Muscle of leg (tissue), 3 donors: ENCODE measurements at regions not wholly inside any gene's neighbourhood (a gene's known extent, or its start where the extent isn't known, plus 50 kb on each side); places are given as distances from the start of the nearest gene placed in this dataset.

ENCODE experiments used
- DNase-seq: peaks from one replicate; pipeline ENCODE4 v3.0.0; 2013
- H3K27ac ChIP-seq: one replicate; pipeline ENCODE4 v1.5.1; 2013; ENCODE audit warnings: mild to moderate bottlenecking, low read length, control low read depth
- H3K27me3 ChIP-seq: one replicate; pipeline ENCODE4 v1.6.1; 2013; ENCODE audit warnings: low read length; ENCODE audit not compliant: control insufficient read depth, insufficient read depth
- H3K36me3 ChIP-seq: one replicate; pipeline ENCODE4 v1.6.1; 2013; ENCODE audit warnings: low read length; ENCODE audit not compliant: control insufficient read depth, insufficient read depth
- H3K4me1 ChIP-seq: one replicate; pipeline ENCODE4 v1.6.1; 2013; ENCODE audit warnings: low read length; ENCODE audit not compliant: control insufficient read depth, insufficient read depth
- H3K4me3 ChIP-seq: one replicate; pipeline ENCODE4 v1.5.1; 2013; ENCODE audit warnings: low read length, control low read depth
- H3K9me3 ChIP-seq: replicated peaks from 2 replicates; pipeline ENCODE4 v1.6.1; 2013; ENCODE audit warnings: low read depth, low read length; ENCODE audit not compliant: control insufficient read depth
- WGBS: methylation state at CpG from one replicate; pipeline ENCODE4 v1.1.5; 2013; ENCODE audit warnings: missing lambda C conversion rate; ENCODE audit not compliant: insufficient coverage; 5-methylcytosine and 5-hydroxymethylcytosine counted together

DNA sequence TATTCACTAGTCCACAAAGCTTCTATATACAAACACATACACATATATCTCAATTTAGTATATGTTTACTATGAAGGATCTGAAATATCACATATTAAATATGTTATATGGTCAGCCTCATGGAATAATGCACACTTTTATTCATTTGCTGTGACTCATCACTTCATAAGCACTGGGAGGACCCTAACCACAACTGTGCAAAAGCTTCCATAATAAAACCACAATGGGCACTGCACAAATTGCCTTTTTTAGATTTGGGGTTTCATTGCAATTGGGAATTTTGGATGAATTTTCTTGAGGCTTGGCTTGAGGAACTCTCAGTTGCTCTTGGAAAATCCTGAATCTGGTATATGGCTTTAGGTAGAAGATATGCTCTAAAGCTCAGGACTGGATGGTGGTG lies 399.4 kb downstream of the C12orf75 start:
- no peak overlapping the region for H3K4me3 ChIP-seq
- no peak overlapping the region for H3K27ac ChIP-seq
- H3K36me3 ChIP-seq: no peaks in the 10 kb centered on the region
- H3K4me1 ChIP-seq: no peaks in the 10 kb centered on the region
- no peak for DNase-seq
- no peaks in the 10 kb centered on the region for H3K9me3 ChIP-seq
- H3K27me3 ChIP-seq: no peaks in the 10 kb centered on the region

GRCh38 chr12:105733579-105733978 lies 403.1 kb downstream of the C12orf75 start:
- no peak for DNase-seq
- Histone ChIP-seq H3K4me3 (no peak overlapping the region), H3K4me1 (no peaks in the 10 kb centered on the region), H3K27me3 (no peaks in the 10 kb centered on the region), H3K36me3 (no peaks in the 10 kb centered on the region), H3K27ac (no peak overlapping the region), H3K9me3 (no peaks in the 10 kb centered on the region)
- no CpG with 5 or more reads among the region's 1 CpG for WGBS

GRCh38 chr12:105736498-105736897 lies 402.3 kb downstream of the NUAK1 start:
- Histone ChIP-seq H3K9me3 (no peaks in the 10 kb centered on the region), H3K4me1 (peaks cover 18% of the 10 kb centered on the region), H3K27me3 (no peaks in the 10 kb centered on the region), H3K27ac (no peak overlapping the region), H3K36me3 (no peaks in the 10 kb centered on the region), H3K4me3 (no peak overlapping the region)
- no peak for DNase-seq
- 74% methylated on average over 3 of the region's 5 CpGs for WGBS

DNA sequence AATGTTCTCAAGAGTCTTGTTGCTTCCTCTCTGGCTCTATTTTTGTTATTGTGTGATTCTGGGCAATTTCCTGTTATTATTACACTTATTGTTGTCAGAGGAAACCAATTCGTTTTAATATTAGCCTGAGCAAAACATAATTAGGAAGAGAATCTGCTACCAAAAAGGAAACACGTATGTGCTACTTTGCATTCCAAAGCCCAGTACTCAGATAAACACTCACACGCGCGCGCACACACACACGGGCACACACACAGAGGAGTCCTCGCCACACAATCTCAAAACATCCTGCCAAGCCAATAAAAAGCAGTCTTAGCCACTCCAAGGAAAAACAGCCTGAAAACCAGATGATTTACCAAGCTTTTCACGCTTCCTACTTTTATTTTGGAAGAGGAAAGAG lies 400.7 kb downstream of the NUAK1 start:
- peak; percentile 51 for DNase-seq
- 78% methylated on average over 6 of the region's 9 CpGs for WGBS
- no peak overlapping the region for H3K4me3 ChIP-seq
- peak overlapping the region; percentile 36 for H3K27ac ChIP-seq
- H3K4me1 ChIP-seq: peaks cover 33% of the 10 kb centered on the region
- no peaks in the 10 kb centered on the region for H3K36me3 ChIP-seq
- H3K27me3 ChIP-seq: no peaks in the 10 kb centered on the region
- H3K9me3 ChIP-seq: no peaks in the 10 kb centered on the region

GRCh38 chr12:105740369-105740768 lies 398.4 kb downstream of the NUAK1 start:
- peak; percentile 43 for DNase-seq
- Histone ChIP-seq H3K27ac (peak overlapping the region; percentile 3), H3K4me1 (peaks cover 37% of the 10 kb centered on the region), H3K4me3 (no peak overlapping the region), H3K27me3 (no peaks in the 10 kb centered on the region), H3K9me3 (no peaks in the 10 kb centered on the region), H3K36me3 (no peaks in the 10 kb centered on the region)
- WGBS: 0% methylated on average over 1 of the region's 2 CpGs

GRCh38 chr12:105740970-105741725 lies 397.6 kb downstream of the NUAK1 start:
- DNase-seq: peak; percentile 86
- H3K9me3 ChIP-seq: no peaks in the 10 kb centered on the region
- WGBS: 17% methylated on average over 3 of the region's 9 CpGs
- peak overlapping the region; percentile 62 for H3K27ac ChIP-seq
- no peak overlapping the region for H3K4me3 ChIP-seq
- H3K27me3 ChIP-seq: no peaks in the 10 kb centered on the region
- H3K4me1 ChIP-seq: peaks cover 37% of the 10 kb centered on the region
- no peaks in the 10 kb centered on the region for H3K36me3 ChIP-seq

GRCh38 chr12:105741786-105742566 lies 396.8 kb downstream of the NUAK1 start:
- peak; percentile 93 for DNase-seq
- no peaks in the 10 kb centered on the region for H3K9me3 ChIP-seq
- H3K4me3 ChIP-seq: no peak overlapping the region
- H3K27ac ChIP-seq: peak overlapping the region; percentile 62
- H3K36me3 ChIP-seq: no peaks in the 10 kb centered on the region
- peaks cover 37% of the 10 kb centered on the region for H3K4me1 ChIP-seq
- no peaks in the 10 kb centered on the region for H3K27me3 ChIP-seq
- WGBS: 20% methylated on average over 7 of the region's 9 CpGs

GRCh38 chr12:105742567-105742874 lies 396.2 kb downstream of the NUAK1 start:
- Histone ChIP-seq H3K36me3 (no peaks in the 10 kb centered on the region), H3K27me3 (no peaks in the 10 kb centered on the region), H3K4me1 (peaks cover 37% of the 10 kb centered on the region), H3K9me3 (no peaks in the 10 kb centered on the region), H3K27ac (peak overlapping the region; percentile 62), H3K4me3 (no peak overlapping the region)
- WGBS: 46% methylated on average over 2 of the region's 3 CpGs
- no peak for DNase-seq

- no peak overlapping the region for H3K27ac ChIP-seq
- DNase-seq: no peak
- WGBS: no CpG with 5 or more reads among the region's 4 CpGs
- no peaks in the 10 kb centered on the region for H3K36me3 ChIP-seq
- peaks cover 41% of the 10 kb centered on the region for H3K4me1 ChIP-seq
- H3K4me3 ChIP-seq: no peak overlapping the region
- H3K27me3 ChIP-seq: no peaks in the 10 kb centered on the region
- no peaks in the 10 kb centered on the region for H3K9me3 ChIP-seq
Observed at GRCh38 chr12:105744371-105745058, 394.2 kb downstream of the NUAK1 start.

DNA sequence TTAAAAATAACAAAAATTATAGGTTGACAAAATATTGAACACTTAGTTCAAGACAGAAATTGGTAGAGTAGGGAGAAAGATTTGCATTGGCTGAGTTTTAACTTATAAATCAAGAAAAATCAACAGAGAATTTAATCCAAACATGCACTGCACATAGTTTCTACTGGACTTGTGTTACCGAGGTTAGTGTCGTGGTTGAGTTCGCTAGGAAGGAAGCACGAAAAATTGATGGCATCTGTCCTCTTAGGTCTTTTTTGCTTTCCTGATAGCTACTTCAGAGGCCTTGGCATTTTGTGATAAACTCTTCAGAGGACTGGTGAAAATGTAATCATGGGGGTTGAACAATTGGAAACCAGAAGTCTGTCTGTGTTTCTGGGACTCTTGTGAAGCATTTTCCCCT lies 392.9 kb downstream of the NUAK1 start:
- H3K27ac ChIP-seq: no peak overlapping the region
- H3K4me3 ChIP-seq: no peak overlapping the region
- no peaks in the 10 kb centered on the region for H3K27me3 ChIP-seq
- WGBS: 80% methylated on average over 3 of the region's 4 CpGs
- H3K36me3 ChIP-seq: no peaks in the 10 kb centered on the region
- peaks cover 34% of the 10 kb centered on the region for H3K4me1 ChIP-seq
- DNase-seq: no peak
- H3K9me3 ChIP-seq: no peaks in the 10 kb centered on the region
